ENCODE measurements at regions not wholly inside any gene's neighbourhood (a gene's known extent, or its start where the extent isn't known, plus 50 kb on each side); places are given as distances from the start of the nearest gene placed in this dataset.
"Not testable (repeated sequence)": the region's sequence is repeated elsewhere in the genome, so short reads cannot be mapped to it uniquely, and the experiment has no call there.

DNA sequence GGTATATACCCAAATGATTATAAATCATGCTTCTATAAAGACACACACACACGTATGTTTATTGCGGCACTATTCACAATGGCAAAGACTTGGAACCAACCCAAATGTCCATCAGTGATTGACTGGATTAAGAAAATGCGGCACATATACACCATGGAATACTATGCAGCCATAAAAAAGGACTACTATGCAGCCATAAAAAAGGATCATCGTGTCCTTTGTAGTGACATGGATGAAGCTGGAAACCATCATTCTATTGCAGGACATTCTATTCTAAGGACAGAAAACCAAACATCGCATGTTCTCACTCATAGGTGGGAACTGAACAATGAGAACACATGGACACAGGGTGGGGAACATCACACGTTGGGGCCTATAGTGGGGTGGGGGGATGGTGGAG lies 77.8 kb upstream of the THRB start:
- not testable (repeated sequence) for H3K4me1 Mint-ChIP-seq; H3K4me1 ChIP-seq (ENCODE audit: insufficient read depth); H3K27me3 ChIP-seq (ENCODE audit: insufficient read depth); DNase-seq (ENCODE audit: low spot score); H3K4me3 ChIP-seq; H3K9me2 ChIP-seq (ENCODE audit: insufficient read depth); H3K36me3 ChIP-seq (ENCODE audit: insufficient read depth); H3K36me3 Mint-ChIP-seq (ENCODE audit: low read depth); H3K4me2 ChIP-seq; H3K4me3 Mint-ChIP-seq; H4K20me1 ChIP-seq (replicated peaks; ENCODE audit: insufficient read depth); H3F3A ChIP-seq (replicated peaks; ENCODE audit: low read depth); H3K27ac ChIP-seq (ENCODE audit: low read depth); H2AFZ ChIP-seq; H3K79me2 ChIP-seq (replicated peaks; ENCODE audit: insufficient read depth); H3K27me3 Mint-ChIP-seq (ENCODE audit: insufficient read depth, low read depth, poor library complexity); ATAC-seq; H3K27ac Mint-ChIP-seq
- peaks cover 25% of the 10 kb centered on the region; the same call in 2 of the 3 replicates for H3K9me3 Mint-ChIP-seq

DNA sequence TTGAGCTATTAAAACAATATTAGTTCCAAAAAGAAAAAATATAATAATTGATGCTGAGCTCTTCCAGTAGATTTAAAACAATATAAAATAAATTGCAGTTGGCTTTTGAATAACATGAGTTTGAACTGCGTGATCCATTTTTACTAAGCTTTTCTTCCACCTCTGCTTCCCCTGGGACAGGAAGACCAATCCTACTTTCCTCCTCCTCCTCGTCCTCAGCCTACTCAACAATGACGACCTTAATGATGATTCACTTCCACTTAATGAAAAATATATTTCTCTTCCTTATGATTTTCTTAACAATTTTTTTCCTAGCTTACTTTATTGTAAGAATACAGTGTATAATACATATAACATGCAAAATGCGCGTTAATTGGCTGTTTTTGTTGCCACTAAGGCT lies 78.9 kb upstream of the THRB start:
- Histone ChIP-seq H3K9me2 (ENCODE audit: insufficient read depth) (no peaks in the 10 kb centered on the region), H3K4me1 (ENCODE audit: insufficient read depth) (no peaks in the 10 kb centered on the region), H3K36me3 (ENCODE audit: insufficient read depth) (no peaks in the 10 kb centered on the region), H3F3A (replicated peaks; ENCODE audit: low read depth) (no peaks in the 10 kb centered on the region), H3K27ac (ENCODE audit: low read depth) (no peak overlapping the region), H3K79me2 (replicated peaks; ENCODE audit: insufficient read depth) (no peaks in the 10 kb centered on the region), H4K20me1 (replicated peaks; ENCODE audit: insufficient read depth) (no peaks in the 10 kb centered on the region), H2AFZ (no peak overlapping the region), H3K4me2 (no peak overlapping the region), H3K4me3 (no peak overlapping the region), H3K27me3 (ENCODE audit: insufficient read depth) (no peaks in the 10 kb centered on the region)
- H3K4me1 Mint-ChIP-seq: no peaks in the 10 kb centered on the region
- H3K9me3 Mint-ChIP-seq: peaks cover 25% of the 10 kb centered on the region; the same call in 2 of the 3 replicates
- no peak for ATAC-seq
- H3K27me3 Mint-ChIP-seq (ENCODE audit: insufficient read depth, low read depth, poor library complexity): peaks cover 2% of the 10 kb centered on the region
- no peaks in the 10 kb centered on the region; the same call in 2 of the 3 replicates for H3K36me3 Mint-ChIP-seq (ENCODE audit: low read depth)
- H3K4me3 Mint-ChIP-seq: no peak overlapping the region
- no peak for DNase-seq (ENCODE audit: low spot score)
- no peak overlapping the region for H3K27ac Mint-ChIP-seq
- TF ChIP-seq ZNF114 (CRISPR knock-in tag; IDR thresholded peaks at IDR 0.05) (no peak), POLR2AphosphoS5 (IDR thresholded peaks at IDR 0.05; ENCODE audit: low read depth) (no peak), STAT1 (IDR thresholded peaks at IDR 0.05; ENCODE audit: unreplicated experiment) (no peak), NANOG (IDR thresholded peaks at IDR 0.05; ENCODE audit: borderline replicate concordance) (no peak), CREB1 (CRISPR knock-in tag; IDR thresholded peaks at IDR 0.05; ENCODE audit: low read depth) (no peak), JUNB (IDR thresholded peaks at IDR 0.05; ENCODE audit: unreplicated experiment) (no peak), EZH2phosphoT487 (IDR thresholded peaks at IDR 0.05; ENCODE audit: unreplicated experiment) (no peak), EZH2 (IDR thresholded peaks at IDR 0.05; ENCODE audit: low read depth, unreplicated experiment) (no peak)
- TF ChIP-seq, protein P1, sequence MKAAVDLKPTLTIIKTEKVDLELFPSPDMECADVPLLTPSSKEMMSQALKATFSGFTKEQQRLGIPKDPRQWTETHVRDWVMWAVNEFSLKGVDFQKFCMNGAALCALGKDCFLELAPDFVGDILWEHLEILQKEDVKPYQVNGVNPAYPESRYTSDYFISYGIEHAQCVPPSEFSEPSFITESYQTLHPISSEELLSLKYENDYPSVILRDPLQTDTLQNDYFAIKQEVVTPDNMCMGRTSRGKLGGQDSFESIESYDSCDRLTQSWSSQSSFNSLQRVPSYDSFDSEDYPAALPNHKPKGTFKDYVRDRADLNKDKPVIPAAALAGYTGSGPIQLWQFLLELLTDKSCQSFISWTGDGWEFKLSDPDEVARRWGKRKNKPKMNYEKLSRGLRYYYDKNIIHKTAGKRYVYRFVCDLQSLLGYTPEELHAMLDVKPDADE (IDR thresholded peaks at IDR 0.05): no peak
- TF ChIP-seq, protein P2, sequence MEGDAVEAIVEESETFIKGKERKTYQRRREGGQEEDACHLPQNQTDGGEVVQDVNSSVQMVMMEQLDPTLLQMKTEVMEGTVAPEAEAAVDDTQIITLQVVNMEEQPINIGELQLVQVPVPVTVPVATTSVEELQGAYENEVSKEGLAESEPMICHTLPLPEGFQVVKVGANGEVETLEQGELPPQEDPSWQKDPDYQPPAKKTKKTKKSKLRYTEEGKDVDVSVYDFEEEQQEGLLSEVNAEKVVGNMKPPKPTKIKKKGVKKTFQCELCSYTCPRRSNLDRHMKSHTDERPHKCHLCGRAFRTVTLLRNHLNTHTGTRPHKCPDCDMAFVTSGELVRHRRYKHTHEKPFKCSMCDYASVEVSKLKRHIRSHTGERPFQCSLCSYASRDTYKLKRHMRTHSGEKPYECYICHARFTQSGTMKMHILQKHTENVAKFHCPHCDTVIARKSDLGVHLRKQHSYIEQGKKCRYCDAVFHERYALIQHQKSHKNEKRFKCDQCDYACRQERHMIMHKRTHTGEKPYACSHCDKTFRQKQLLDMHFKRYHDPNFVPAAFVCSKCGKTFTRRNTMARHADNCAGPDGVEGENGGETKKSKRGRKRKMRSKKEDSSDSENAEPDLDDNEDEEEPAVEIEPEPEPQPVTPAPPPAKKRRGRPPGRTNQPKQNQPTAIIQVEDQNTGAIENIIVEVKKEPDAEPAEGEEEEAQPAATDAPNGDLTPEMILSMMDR (conservative IDR thresholded peaks at IDR 0.05; ENCODE audit: low read depth in 2 of 2): no peak
- TF ChIP-seq, protein P3, sequence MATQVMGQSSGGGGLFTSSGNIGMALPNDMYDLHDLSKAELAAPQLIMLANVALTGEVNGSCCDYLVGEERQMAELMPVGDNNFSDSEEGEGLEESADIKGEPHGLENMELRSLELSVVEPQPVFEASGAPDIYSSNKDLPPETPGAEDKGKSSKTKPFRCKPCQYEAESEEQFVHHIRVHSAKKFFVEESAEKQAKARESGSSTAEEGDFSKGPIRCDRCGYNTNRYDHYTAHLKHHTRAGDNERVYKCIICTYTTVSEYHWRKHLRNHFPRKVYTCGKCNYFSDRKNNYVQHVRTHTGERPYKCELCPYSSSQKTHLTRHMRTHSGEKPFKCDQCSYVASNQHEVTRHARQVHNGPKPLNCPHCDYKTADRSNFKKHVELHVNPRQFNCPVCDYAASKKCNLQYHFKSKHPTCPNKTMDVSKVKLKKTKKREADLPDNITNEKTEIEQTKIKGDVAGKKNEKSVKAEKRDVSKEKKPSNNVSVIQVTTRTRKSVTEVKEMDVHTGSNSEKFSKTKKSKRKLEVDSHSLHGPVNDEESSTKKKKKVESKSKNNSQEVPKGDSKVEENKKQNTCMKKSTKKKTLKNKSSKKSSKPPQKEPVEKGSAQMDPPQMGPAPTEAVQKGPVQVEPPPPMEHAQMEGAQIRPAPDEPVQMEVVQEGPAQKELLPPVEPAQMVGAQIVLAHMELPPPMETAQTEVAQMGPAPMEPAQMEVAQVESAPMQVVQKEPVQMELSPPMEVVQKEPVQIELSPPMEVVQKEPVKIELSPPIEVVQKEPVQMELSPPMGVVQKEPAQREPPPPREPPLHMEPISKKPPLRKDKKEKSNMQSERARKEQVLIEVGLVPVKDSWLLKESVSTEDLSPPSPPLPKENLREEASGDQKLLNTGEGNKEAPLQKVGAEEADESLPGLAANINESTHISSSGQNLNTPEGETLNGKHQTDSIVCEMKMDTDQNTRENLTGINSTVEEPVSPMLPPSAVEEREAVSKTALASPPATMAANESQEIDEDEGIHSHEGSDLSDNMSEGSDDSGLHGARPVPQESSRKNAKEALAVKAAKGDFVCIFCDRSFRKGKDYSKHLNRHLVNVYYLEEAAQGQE (IDR thresholded peaks at IDR 0.05; ENCODE audit: unreplicated experiment): no peak
